ENCODE measurements at regions not wholly inside any gene's neighbourhood (a gene's known extent, or its start where the extent isn't known, plus 50 kb on each side); places are given as distances from the start of the nearest gene placed in this dataset.

- DNase-seq (ENCODE audit: low read depth) = no peak
Observed at GRCh38 chr9:18154661-18155060, 319.3 kb upstream of the ADAMTSL1 start.

GRCh38 chr9:18159254-18159653 lies 314.7 kb upstream of the ADAMTSL1 start:
- DNase-seq (ENCODE audit: low read depth) = no peak

GRCh38 chr9:18163146-18163545 lies 310.8 kb upstream of the ADAMTSL1 start:
- DNase-seq (ENCODE audit: low read depth) = no peak

- DNase-seq (ENCODE audit: low read depth) = no peak
Observed at GRCh38 chr9:18167733-18168132, 306.2 kb upstream of the ADAMTSL1 start.

DNA sequence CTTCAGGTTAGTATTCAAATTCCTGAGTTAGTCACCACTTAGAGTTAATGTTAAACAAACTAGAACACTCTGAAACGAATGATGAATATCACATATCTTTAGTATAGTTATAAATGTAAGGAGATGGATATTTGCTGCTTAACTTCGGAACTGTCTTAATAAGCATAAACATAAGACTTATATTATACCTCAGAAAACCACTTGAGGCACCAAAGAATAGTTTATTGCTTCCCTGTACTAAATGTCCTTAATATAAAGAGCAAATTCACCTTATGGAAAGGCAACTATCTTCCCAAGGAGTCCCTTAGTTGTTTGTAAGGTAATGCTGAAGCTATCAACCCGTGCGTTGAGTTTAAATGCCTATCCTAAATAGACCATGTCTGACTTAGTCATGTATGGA lies 300.0 kb upstream of the ADAMTSL1 start:
- DNase-seq (ENCODE audit: low read depth) = no peak

DNA sequence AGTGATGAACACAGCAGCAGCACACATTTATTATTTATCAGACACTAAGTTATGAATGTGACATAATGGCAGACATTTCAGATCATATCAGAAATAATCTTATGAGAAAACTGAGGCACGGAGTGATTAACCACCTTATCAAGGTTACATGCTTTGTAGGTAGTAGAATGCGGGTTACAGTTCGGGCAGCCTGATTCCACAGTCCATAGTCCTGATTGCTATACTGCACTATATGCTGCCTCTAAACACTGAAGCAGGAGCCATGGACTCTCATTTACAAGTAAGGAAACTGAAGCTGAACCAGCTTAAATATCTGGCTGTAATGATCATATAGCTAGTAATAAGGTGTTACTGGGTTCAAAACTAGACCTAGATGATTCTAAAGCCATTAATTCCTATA lies 291.3 kb upstream of the ADAMTSL1 start:
- DNase-seq (ENCODE audit: low read depth) = no peak

GRCh38 chr9:18183974-18184373 lies 290.0 kb upstream of the ADAMTSL1 start:
- DNase-seq (ENCODE audit: low read depth) = no peak

GRCh38 chr9:18184401-18184800 lies 289.6 kb upstream of the ADAMTSL1 start:
- no peak for DNase-seq (ENCODE audit: low read depth)

DNA sequence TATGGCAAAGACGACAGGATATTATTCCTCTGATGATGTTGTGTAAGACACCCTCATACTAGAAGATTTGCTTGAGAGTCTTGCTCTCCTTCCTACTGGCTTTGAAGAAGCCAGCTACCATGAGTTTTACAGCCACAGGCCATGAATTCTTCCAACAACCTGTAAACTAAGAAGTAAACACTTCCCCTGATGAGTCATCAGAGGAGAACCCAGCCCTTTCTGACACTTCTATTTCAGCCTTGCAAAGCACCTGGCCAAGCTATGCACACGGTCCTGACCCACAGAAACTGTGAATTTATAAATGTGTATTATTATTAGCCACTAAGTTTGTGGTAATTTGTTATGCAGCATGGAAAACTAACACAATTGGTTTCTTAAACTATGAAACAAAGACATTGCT lies 288.8 kb upstream of the ADAMTSL1 start:
- DNase-seq (ENCODE audit: low read depth) = no peak

DNA sequence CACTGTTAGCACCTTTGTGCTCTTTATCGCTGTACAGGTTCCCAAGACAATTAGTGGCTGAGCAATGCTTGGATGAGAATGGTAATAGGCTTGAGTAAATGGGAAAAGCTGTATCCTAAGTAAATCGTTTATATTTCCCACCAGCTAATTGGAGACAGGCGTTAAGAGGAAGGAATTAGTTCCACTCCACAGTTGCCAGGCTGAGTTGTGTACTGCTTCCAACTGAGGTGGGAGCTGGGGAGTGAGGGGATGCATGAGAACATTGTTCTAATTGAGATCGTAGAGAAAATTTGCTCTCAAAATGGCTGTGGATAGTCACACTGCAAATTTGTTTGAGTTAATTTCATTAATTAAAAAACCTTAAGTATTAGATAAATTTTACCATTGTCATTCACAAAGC lies 285.0 kb upstream of the ADAMTSL1 start:
- DNase-seq (ENCODE audit: low read depth) = no peak

GRCh38 chr9:18189871-18190670 lies 283.9 kb upstream of the ADAMTSL1 start:
- DNase-seq (ENCODE audit: low read depth) = no peak

DNA sequence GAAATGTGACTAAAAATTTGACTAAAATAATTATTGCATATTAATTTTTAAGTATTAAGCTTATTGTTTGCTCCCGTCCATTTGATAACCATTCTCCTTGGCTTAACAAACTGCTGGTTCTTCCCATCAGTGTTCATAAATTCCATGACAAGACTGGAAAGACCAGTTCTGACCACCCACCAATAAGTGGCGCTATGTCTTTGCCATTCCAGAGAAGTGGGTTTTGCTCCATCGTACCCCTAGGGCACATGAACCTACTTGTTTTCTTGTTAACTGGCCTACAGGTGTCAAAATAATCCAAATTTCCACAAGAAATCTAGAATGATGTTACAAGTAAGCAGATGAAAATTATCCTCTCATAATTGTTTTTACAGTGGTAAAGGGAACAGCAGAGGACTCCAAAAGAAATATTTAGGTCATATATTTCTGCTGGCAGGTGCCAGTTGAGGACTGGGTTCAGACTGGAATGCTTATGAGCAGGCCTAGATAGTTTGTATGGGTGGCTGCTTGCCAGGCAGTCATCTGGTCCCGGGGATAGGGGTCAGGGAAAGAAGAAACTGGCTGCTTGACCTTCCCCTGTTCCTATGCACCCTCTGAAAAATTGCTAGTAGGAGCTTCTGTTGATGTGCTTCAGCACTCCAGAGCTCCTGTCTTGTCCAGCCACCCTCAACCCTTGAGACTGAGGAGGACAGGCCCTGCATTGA lies 283.1 kb upstream of the ADAMTSL1 start:
- no peak for DNase-seq (ENCODE audit: low read depth)

GRCh38 chr9:18194316-18194715 lies 279.6 kb upstream of the ADAMTSL1 start:
- no peak for DNase-seq (ENCODE audit: low read depth)

- no peak for DNase-seq (ENCODE audit: low read depth)
Observed at GRCh38 chr9:18195223-18195622, 278.7 kb upstream of the ADAMTSL1 start.

DNA sequence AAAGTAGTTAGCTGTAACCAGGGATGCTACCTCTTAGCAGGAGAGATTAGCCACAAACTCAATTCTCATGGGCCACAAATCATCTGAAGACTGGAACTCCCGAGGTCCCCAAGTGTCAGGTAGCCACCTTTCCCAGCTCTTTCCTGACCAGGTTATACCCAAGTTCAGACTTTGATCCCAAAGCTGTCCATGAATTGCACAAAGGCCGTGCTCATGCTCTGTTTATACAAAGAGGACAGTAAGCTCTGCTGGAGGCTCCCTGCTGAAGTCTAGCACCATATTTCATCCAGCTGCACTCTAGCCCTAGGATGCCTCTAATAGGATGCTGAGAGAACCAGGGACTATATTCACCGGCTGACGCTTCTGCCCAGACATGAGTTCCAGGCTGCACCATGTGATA lies 271.0 kb upstream of the ADAMTSL1 start:
- DNase-seq (ENCODE audit: low read depth) = no peak

- DNase-seq (ENCODE audit: low read depth) = no peak
Observed at GRCh38 chr9:18207735-18208134, 266.2 kb upstream of the ADAMTSL1 start.

DNA sequence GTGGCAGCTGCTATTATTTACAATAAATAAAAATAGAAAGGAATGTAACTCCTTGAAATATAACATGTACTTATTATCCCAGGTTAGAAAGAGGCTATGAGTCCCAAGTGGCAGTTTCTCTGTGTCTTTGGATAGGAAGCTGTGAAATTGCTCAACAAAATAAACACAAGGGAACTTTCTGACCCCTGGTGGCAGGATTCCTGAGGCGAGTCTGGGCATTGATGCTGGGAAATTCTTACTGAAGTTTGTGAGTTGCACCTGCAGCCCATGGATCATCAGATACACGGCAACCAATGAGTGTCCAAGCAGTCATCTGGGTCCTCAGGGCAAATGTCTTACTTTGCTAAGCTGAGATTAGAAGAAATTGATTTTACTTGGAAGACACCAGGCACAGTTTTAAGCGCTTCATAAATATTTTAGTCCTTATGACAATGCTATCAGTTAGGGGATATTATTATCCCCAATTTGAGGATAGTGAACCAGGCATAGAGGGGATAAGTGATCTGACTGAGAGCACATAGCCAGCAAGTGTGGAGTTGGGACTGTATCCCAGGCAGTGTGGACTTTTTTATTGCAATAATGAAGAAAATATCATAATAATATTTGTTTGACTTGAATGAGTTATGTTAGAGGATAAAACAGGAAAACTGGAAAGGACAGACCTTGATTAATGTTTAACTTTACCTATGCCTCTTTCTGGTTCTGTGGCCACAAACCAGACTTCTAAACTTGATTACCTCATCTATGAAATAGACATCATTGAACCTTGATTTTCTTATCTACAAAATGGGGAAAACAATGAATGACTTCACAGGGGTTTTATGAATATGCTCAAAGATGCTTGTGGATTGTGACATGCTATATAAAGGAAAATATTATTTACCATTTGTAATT lies 265.5 kb upstream of the ADAMTSL1 start:
- no peak for DNase-seq (ENCODE audit: low read depth)

GRCh38 chr9:18215626-18216025 lies 258.3 kb upstream of the ADAMTSL1 start:
- no peak for DNase-seq (ENCODE audit: low read depth)

DNA sequence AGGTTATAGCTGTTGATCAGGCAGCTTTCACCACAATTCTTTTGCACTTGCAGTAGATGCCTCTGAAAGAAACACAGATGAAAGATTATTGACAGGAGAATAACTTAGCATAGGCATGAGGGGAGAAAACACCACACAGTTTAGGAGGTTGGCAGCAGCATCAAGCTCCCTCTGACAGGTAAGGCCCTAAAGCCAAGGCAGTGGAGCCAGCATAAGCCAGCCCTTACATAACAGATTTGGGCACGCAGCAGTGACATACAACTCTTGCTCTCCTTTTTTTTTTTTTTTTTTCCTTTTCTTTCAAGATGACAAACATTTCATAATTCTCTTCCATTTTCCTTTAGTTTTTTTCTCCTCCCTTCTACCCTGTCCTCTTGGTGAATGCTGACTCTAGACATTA lies 257.6 kb upstream of the ADAMTSL1 start:
- DNase-seq (ENCODE audit: low read depth) = no peak

- no peak for DNase-seq (ENCODE audit: low read depth)
Observed at GRCh38 chr9:18228101-18228500, 245.9 kb upstream of the ADAMTSL1 start.

- DNase-seq (ENCODE audit: low read depth) = no peak
Observed at GRCh38 chr9:18229992-18230676, 243.8 kb upstream of the ADAMTSL1 start.

GRCh38 chr9:18233311-18233710 lies 240.6 kb upstream of the ADAMTSL1 start:
- no peak for DNase-seq (ENCODE audit: low read depth)

Data from stimulated activated CD8-positive, alpha-beta memory T cell treated with anti-CD3 and anti-CD28 coated beads, Interleukin-12 subunit alpha, Interleukin-12 subunit beta, amount 100 ng/mL, for 4 hours (primary cell).